ENCODE measurements at regions not wholly inside any gene's neighbourhood (a gene's known extent, or its start where the extent isn't known, plus 50 kb on each side); places are given as distances from the start of the nearest gene placed in this dataset.

- TF ChIP-seq JUN (IDR thresholded peaks at IDR 0.05; ENCODE audit: low read depth, low read length) (no peak), SP2 (IDR thresholded peaks at IDR 0.05; ENCODE audit: low read length) (no peak)
Observed at GRCh38 chr6:79403086-79403485, 134.1 kb downstream of the LCA5 start (continued).
